ENCODE measurements at regions not wholly inside any gene's neighbourhood (a gene's known extent, or its start where the extent isn't known, plus 50 kb on each side); places are given as distances from the start of the nearest gene placed in this dataset.

GRCh38 chr5:101877451-101877850 lies 418.6 kb downstream of the SLCO4C1 start:
- no peaks in the 10 kb centered on the region for H3K79me2 ChIP-seq (ENCODE audit: low read length)
- H2AFZ ChIP-seq (ENCODE audit: low read depth, low read length) = no peak overlapping the region
- no peaks in the 10 kb centered on the region for H3K27me3 ChIP-seq (ENCODE audit: low read depth, low read length)
- TF ChIP-seq EZH2phosphoT487 (IDR thresholded peaks at IDR 0.05; ENCODE audit: low read depth) = no peak
- no peak for TF ChIP-seq CTCF (IDR thresholded peaks at IDR 0.05; ENCODE audit: low read depth, low read length)
- H3K4me3 ChIP-seq (ENCODE audit: low read length) = no peak overlapping the region
- H3K4me2 ChIP-seq (ENCODE audit: low read length) = no peak overlapping the region
- no peak overlapping the region for H3K27ac ChIP-seq (ENCODE audit: low read length)
- no peak overlapping the region for H3K9ac ChIP-seq (ENCODE audit: low read length)
- no peaks in the 10 kb centered on the region for H3K4me1 ChIP-seq (ENCODE audit: low read length)
- no peaks in the 10 kb centered on the region for H3K36me3 ChIP-seq (replicated peaks; ENCODE audit: low read depth, low read length)
- H3K9me3 ChIP-seq (ENCODE audit: insufficient read depth, low read length) = no peaks in the 10 kb centered on the region
- no peaks in the 10 kb centered on the region for H4K20me1 ChIP-seq (ENCODE audit: insufficient read depth, low read length)

- H2AFZ ChIP-seq (ENCODE audit: low read depth, low read length) = no peak overlapping the region
- H4K20me1 ChIP-seq (ENCODE audit: insufficient read depth, low read length) = no peaks in the 10 kb centered on the region
- no peak overlapping the region for H3K27ac ChIP-seq (ENCODE audit: low read length)
- no peaks in the 10 kb centered on the region for H3K27me3 ChIP-seq (ENCODE audit: low read depth, low read length)
- H3K4me3 ChIP-seq (ENCODE audit: low read length) = no peak overlapping the region
- peaks cover 12% of the 10 kb centered on the region for H3K4me1 ChIP-seq (ENCODE audit: low read length)
- no peak for TF ChIP-seq CTCF (IDR thresholded peaks at IDR 0.05; ENCODE audit: low read depth, low read length)
- no peak for TF ChIP-seq EZH2phosphoT487 (IDR thresholded peaks at IDR 0.05; ENCODE audit: low read depth)
- H3K36me3 ChIP-seq (replicated peaks; ENCODE audit: low read depth, low read length) = no peaks in the 10 kb centered on the region
- no peak overlapping the region for H3K4me2 ChIP-seq (ENCODE audit: low read length)
- H3K79me2 ChIP-seq (ENCODE audit: low read length) = no peaks in the 10 kb centered on the region
- H3K9me3 ChIP-seq (ENCODE audit: insufficient read depth, low read length) = no peaks in the 10 kb centered on the region
- H3K9ac ChIP-seq (ENCODE audit: low read length) = no peak overlapping the region
These were observed 429.6 kb downstream of the SLCO4C1 start for GRCh38 chr5:101866473-101866872.

GRCh38 chr5:101860563-101860962 lies 435.5 kb downstream of the SLCO4C1 start:
- no peak overlapping the region for H3K4me2 ChIP-seq (ENCODE audit: low read length)
- no peaks in the 10 kb centered on the region for H3K27me3 ChIP-seq (ENCODE audit: low read depth, low read length)
- H2AFZ ChIP-seq (ENCODE audit: low read depth, low read length) = no peak overlapping the region
- H4K20me1 ChIP-seq (ENCODE audit: insufficient read depth, low read length) = no peaks in the 10 kb centered on the region
- H3K4me1 ChIP-seq (ENCODE audit: low read length) = no peaks in the 10 kb centered on the region
- no peaks in the 10 kb centered on the region for H3K9me3 ChIP-seq (ENCODE audit: insufficient read depth, low read length)
- no peaks in the 10 kb centered on the region for H3K36me3 ChIP-seq (replicated peaks; ENCODE audit: low read depth, low read length)
- no peak for TF ChIP-seq CTCF (IDR thresholded peaks at IDR 0.05; ENCODE audit: low read depth, low read length)
- TF ChIP-seq EZH2phosphoT487 (IDR thresholded peaks at IDR 0.05; ENCODE audit: low read depth) = no peak
- H3K79me2 ChIP-seq (ENCODE audit: low read length) = no peaks in the 10 kb centered on the region
- no peak overlapping the region for H3K27ac ChIP-seq (ENCODE audit: low read length)
- no peak overlapping the region for H3K9ac ChIP-seq (ENCODE audit: low read length)
- no peak overlapping the region for H3K4me3 ChIP-seq (ENCODE audit: low read length)

GRCh38 chr5:101860145-101860544 lies 435.9 kb downstream of the SLCO4C1 start:
- Histone ChIP-seq H3K9ac (ENCODE audit: low read length) (no peak overlapping the region), H3K4me1 (ENCODE audit: low read length) (no peaks in the 10 kb centered on the region), H3K4me2 (ENCODE audit: low read length) (no peak overlapping the region), H3K9me3 (ENCODE audit: insufficient read depth, low read length) (no peaks in the 10 kb centered on the region), H3K27ac (ENCODE audit: low read length) (no peak overlapping the region), H4K20me1 (ENCODE audit: insufficient read depth, low read length) (no peaks in the 10 kb centered on the region), H3K4me3 (ENCODE audit: low read length) (no peak overlapping the region), H3K79me2 (ENCODE audit: low read length) (no peaks in the 10 kb centered on the region), H2AFZ (ENCODE audit: low read depth, low read length) (no peak overlapping the region), H3K27me3 (ENCODE audit: low read depth, low read length) (no peaks in the 10 kb centered on the region), H3K36me3 (replicated peaks; ENCODE audit: low read depth, low read length) (no peaks in the 10 kb centered on the region)
- TF ChIP-seq CTCF (IDR thresholded peaks at IDR 0.05; ENCODE audit: low read depth, low read length) = no peak
- TF ChIP-seq EZH2phosphoT487 (IDR thresholded peaks at IDR 0.05; ENCODE audit: low read depth) = no peak

Data from OCI-LY3 (cell line).